SK-N-SH (cell line): ENCODE measurements at regions not wholly inside any gene's neighbourhood (a gene's known extent, or its start where the extent isn't known, plus 50 kb on each side); places are given as distances from the start of the nearest gene placed in this dataset.
A peak's percentile ranks its signal among the peaks of the same experiment; 100 is the strongest.

Source experiments
- CTCF ChIA-PET: fragments of 300-600, 350-600 bp; formaldehyde crosslinking; extraction: SDS; loops from one replicate; lab custom pipeline; 2021; lab: Yijun Ruan, JAX
- POLR2A ChIA-PET: fragments of 350-600 bp; sonication (Branson Sonifier 250); formaldehyde crosslinking; extraction: SDS; loops from one replicate; lab custom pipeline; 2020; ENCODE audit warnings: antibody characterized with exemption, inconsistent platforms; lab: Yijun Ruan, JAX
- DNase-seq: peaks from one replicate; pipeline ENCODE4 v3.0.0; 2012
- H2AFZ ChIP-seq: fragments of 200-600 bp; sonication (generic); 2 replicates; pipeline ENCODE4 v1.8.1; 2016; ENCODE audit warnings: antibody characterized with exemption, mild to moderate bottlenecking, low read depth
- H3F3A ChIP-seq: fragments of 200-600 bp; sonication (generic); replicated peaks from 2 replicates; pipeline ENCODE3; 2016; ENCODE audit warnings: antibody characterized with exemption, mild to moderate bottlenecking; ENCODE audit not compliant: insufficient read depth
- H3K27ac ChIP-seq, 2 experiments: fragments of 200-500 bp in 1 of 2; fragments of 200-600 bp in 1 of 2; sonication (Bioruptor generic) in 1 of 2; sonication (generic), shearing (Covaris generic) in 1 of 2; 2 replicates each; pipeline versions ENCODE4 v1.5.1 to v1.6.1; 2014 to 2016; ENCODE audit warnings: low read depth in 2 of 2, inconsistent platforms in 1 of 2, low read length in 1 of 2, mild to moderate bottlenecking in 1 of 2, mixed read lengths in 1 of 2
- H3K27me3 ChIP-seq: fragments of 200-600 bp; sonication (generic), shearing (Covaris generic); 2 replicates; pipeline ENCODE4 v1.6.1; 2016; ENCODE audit warnings: mixed run types; ENCODE audit not compliant: insufficient read depth
- H3K36me3 ChIP-seq, 2 experiments: fragments of 200-500 bp in 1 of 2; fragments of 200-600 bp in 1 of 2; sonication (Bioruptor generic) in 1 of 2; sonication (generic) in 1 of 2; replicated peaks in 1 of 2; 2 replicates each; pipeline versions ENCODE3 to v1.5.1; 2014 to 2016; ENCODE audit warnings: low read length in 1 of 2, mild to moderate bottlenecking in 1 of 2; ENCODE audit not compliant: insufficient read depth in 2 of 2, control insufficient read depth in 1 of 2
- H3K4me1 ChIP-seq, 2 experiments: fragments of 200-500 bp in 1 of 2; fragments of 200-600 bp in 1 of 2; sonication (Bioruptor generic) in 1 of 2; sonication (generic), shearing (Covaris generic) in 1 of 2; 2 replicates each; pipeline versions ENCODE4 v1.5.1 to v1.6.1; 2014 to 2016; ENCODE audit warnings: low read depth in 1 of 2, low read length in 1 of 2, mixed run types in 1 of 2; ENCODE audit not compliant: insufficient read depth in 2 of 2, control insufficient read depth in 1 of 2
- H3K4me2 ChIP-seq: fragments of 200-600 bp; sonication (generic), shearing (Covaris generic); 2 replicates; pipeline ENCODE4 v1.6.1; 2017; ENCODE audit warnings: mixed run types
- H3K4me3 ChIP-seq, 2 experiments: fragments of 200-500 bp in 1 of 2; fragments of 200-600 bp in 1 of 2; sonication (Bioruptor generic) in 1 of 2; sonication (generic), shearing (Covaris generic) in 1 of 2; 2 replicates each; pipeline versions ENCODE4 v1.5.1 to v1.8.1; 2014 to 2016; ENCODE audit warnings: low read depth in 2 of 2, inconsistent platforms in 1 of 2, low read length in 1 of 2, mild to moderate bottlenecking in 1 of 2, mixed read lengths in 1 of 2, moderate library complexity in 1 of 2
- H3K79me2 ChIP-seq: fragments of 200-600 bp; sonication (generic); 2 replicates; pipeline ENCODE4 v1.8.1; 2017; ENCODE audit warnings: mild to moderate bottlenecking; ENCODE audit not compliant: insufficient read depth
- H3K9ac ChIP-seq: fragments of 200-600 bp; sonication (generic); 2 replicates; pipeline ENCODE4 v1.6.1; 2017; ENCODE audit warnings: mixed run types
- H3K9me2 ChIP-seq: fragments of 200-600 bp; sonication (generic); 2 replicates; pipeline ENCODE4 v1.6.1; 2017; ENCODE audit warnings: mixed run types
- H3K9me3 ChIP-seq: fragments of 200-600 bp; sonication (generic); 2 replicates; pipeline ENCODE4 v1.6.1; 2017; ENCODE audit warnings: mixed run types, mild to moderate bottlenecking, moderate library complexity
- H4K20me1 ChIP-seq: fragments of 200-600 bp; sonication (generic); 2 replicates; pipeline ENCODE4 v1.6.1; 2017; ENCODE audit warnings: mild to moderate bottlenecking, mixed run types; ENCODE audit not compliant: insufficient read depth
- ELF1 ChIP-seq: IDR thresholded peaks from 2 replicates; pipeline ENCODE4 v1.4.0; 2012
- EZH2phosphoT487 ChIP-seq: fragments of 200-600 bp; sonication (generic); IDR thresholded peaks from 2 replicates; pipeline ENCODE4 v1.6.1; 2017; ENCODE audit warnings: low read depth, mixed run types, mild to moderate bottlenecking, antibody characterized with exemption, moderate library complexity, borderline replicate concordance
- FOXJ3 ChIP-seq: sonication (generic); formaldehyde crosslinking; IDR thresholded peaks from 2 replicates; pipeline ENCODE4 v1.5.1; 2020; ENCODE audit warnings: mild to moderate bottlenecking, missing genetic modification reagents
- NFIC ChIP-seq: IDR thresholded peaks from 2 replicates; pipeline ENCODE4 v1.4.0; 2012; ENCODE audit warnings: borderline replicate concordance
- RAD21 ChIP-seq: IDR thresholded peaks from 2 replicates; pipeline ENCODE4 v1.6.1; 2012; ENCODE audit warnings: mild to moderate bottlenecking, low read length
- RCOR1 ChIP-seq: fragments of 150-350 bp; IDR thresholded peaks from 2 replicates; pipeline ENCODE4 v1.6.1; 2017; ENCODE audit warnings: antibody characterized with exemption, low read length
- RFX5 ChIP-seq: IDR thresholded peaks from 2 replicates; pipeline ENCODE4 v1.6.1; 2012; ENCODE audit warnings: mild to moderate bottlenecking, improper control_type of control experiment, low read length
- SMC3 ChIP-seq: IDR thresholded peaks from 2 replicates; pipeline ENCODE4 v1.6.1; 2012; ENCODE audit warnings: low read depth, low read length, improper control_type of control experiment
- TAF1 ChIP-seq: IDR thresholded peaks from 2 replicates; pipeline ENCODE4 v1.6.1; 2012; ENCODE audit warnings: low read depth, mild to moderate bottlenecking, low read length, moderate library complexity, borderline replicate concordance
- TCF12 ChIP-seq: IDR thresholded peaks from 2 replicates; pipeline ENCODE4 v1.4.0; 2012
- WGBS: methylation state at CpG from one replicate; pipeline ENCODE4 v1.1.6; 2017; ENCODE audit warnings: low lambda C conversion rate; 5-methylcytosine and 5-hydroxymethylcytosine counted together

GRCh38 chr3:6781092-6781491 is 79.8 kb upstream of the GRM7 start:
- TF ChIP-seq NFIC, result no peak
- H4K20me1 ChIP-seq, result no peaks in the 10 kb centered on the region
- CTCF ChIA-PET, result interaction anchor here (1.3 kb wide), 1 partner anchor 10 kb away, joined by 3 read pairs; no protein-coding TSS in a partner anchor

GRCh38 chr3:6785726-6786125 is 75.2 kb upstream of the GRM7 start:
- no peaks in the 10 kb centered on the region for H3K27me3 ChIP-seq
- H3K9ac ChIP-seq, result no peak overlapping the region
- H3K36me3 ChIP-seq, result no peaks in the 10 kb centered on the region
- CTCF ChIA-PET, result interaction anchor here (0.6 to 1.6 kb wide), 4 partner anchors 96 to 1632 kb away, joined by 3 to 5 read pairs (median 4); no protein-coding TSS in a partner anchor
- no peak overlapping the region for H2AFZ ChIP-seq
- 10% methylated on average over 2 of the region's 2 CpGs for WGBS
- H3F3A ChIP-seq, result no peaks in the 10 kb centered on the region
- no peaks in the 10 kb centered on the region for H4K20me1 ChIP-seq
- no peak overlapping the region for H3K4me3 ChIP-seq
- POLR2A ChIA-PET, result no interaction called here
- H3K27ac ChIP-seq, result no peak overlapping the region
- DNase-seq, result no peak
- H3K4me2 ChIP-seq, result no peak overlapping the region
- no peaks in the 10 kb centered on the region for H3K79me2 ChIP-seq
- no peaks in the 10 kb centered on the region; a peak in 1 of 4 replicates for H3K4me1 ChIP-seq
- TF ChIP-seq ELF1, result no peak
- TF ChIP-seq, all 33 proteins: peak for 0
- Histone ChIP-seq H3K9me2 (no peaks in the 10 kb centered on the region), H3K9me3 (no peaks in the 10 kb centered on the region)

More at GRCh38 chr3:6781092-6781491, 79.8 kb upstream of the GRM7 start:
- Histone ChIP-seq H3K9ac (no peak overlapping the region), H3K9me2 (no peaks in the 10 kb centered on the region), H3K79me2 (no peaks in the 10 kb centered on the region), H3K4me3 (no peak overlapping the region), H3K27ac (no peak overlapping the region), H3K27me3 (no peaks in the 10 kb centered on the region), H3K4me2 (no peak overlapping the region), H3K4me1 (no peaks in the 10 kb centered on the region; a peak in 1 of 4 replicates), H3F3A (no peaks in the 10 kb centered on the region), H3K36me3 (no peaks in the 10 kb centered on the region), H3K9me3 (no peaks in the 10 kb centered on the region), H2AFZ (no peak overlapping the region)
- POLR2A ChIA-PET, result no interaction called here
- WGBS, result 17% methylated on average over 3 of the region's 3 CpGs
- DNase-seq, result no peak

GRCh38 chr3:6791161-6791560 is 69.8 kb upstream of the GRM7 start:
- Histone ChIP-seq H3K9me2 (no peaks in the 10 kb centered on the region), H4K20me1 (no peaks in the 10 kb centered on the region), H3F3A (no peaks in the 10 kb centered on the region), H3K9me3 (no peaks in the 10 kb centered on the region), H3K9ac (no peak overlapping the region), H3K36me3 (no peaks in the 10 kb centered on the region), H2AFZ (no peak overlapping the region), H3K27ac (no peak overlapping the region), H3K27me3 (no peaks in the 10 kb centered on the region), H3K4me1 (no peaks in the 10 kb centered on the region), H3K79me2 (no peaks in the 10 kb centered on the region), H3K4me2 (no peak overlapping the region), H3K4me3 (no peak overlapping the region)
- no peak for DNase-seq
- peak; percentile 85 for TF ChIP-seq RAD21
- no peak for TF ChIP-seq NFIC
- no peak for TF ChIP-seq TAF1
- no peak for TF ChIP-seq EZH2phosphoT487
- TF ChIP-seq TCF12, result no peak
- TF ChIP-seq FOXJ3 (CRISPR knock-in tag), result no peak
- no peak for TF ChIP-seq RFX5
- peak; percentile 43; the same call in 1 of the 2 replicates for TF ChIP-seq SMC3
- no peak for TF ChIP-seq RCOR1
- WGBS, result 4% methylated on average over 2 of the region's 2 CpGs
- CTCF ChIA-PET, result interaction anchor here (0.7 to 2.4 kb wide), 11 partner anchors 10 to 1816 kb away, joined by 3 to 15 read pairs (median 3); no protein-coding TSS in a partner anchor
- POLR2A ChIA-PET, result no interaction called here
